Caco-2 (cell line): ENCODE measurements at regions not wholly inside any gene's neighbourhood (a gene's known extent, or its start where the extent isn't known, plus 50 kb on each side); places are given as distances from the start of the nearest gene placed in this dataset.

Experiments
- BruUV-seq: library from RNA; stranded (reverse); fragments of 400-500 nt; replicated peaks from 2 replicates; lab custom pipeline; 2021; lab: Mats Ljungman, UMichigan
- CTCF ChIA-PET: fragments of 300-600 bp; sonication (Branson Sonifier 250); formaldehyde crosslinking; loops from one replicate; lab custom pipeline; 2022; ENCODE audit warnings: antibody characterized with exemption; lab: Charles Lee
- POLR2A ChIA-PET: fragments of 300-600 bp; sonication (Branson Sonifier 250); formaldehyde crosslinking; loops from one replicate; lab custom pipeline; 2022; ENCODE audit warnings: antibody characterized with exemption; lab: Charles Lee
- DNase-seq, 2 experiments: peaks; one replicate each; pipeline versions ENCODE4 v3.0.0 to v3.0.0-alpha.2; 2020 to 2022
- H3K27me3 ChIP-seq: replicated peaks from 2 replicates; pipeline ENCODE4 v1.6.0; 2011; ENCODE audit warnings: low read length; ENCODE audit not compliant: control insufficient read depth, insufficient read depth
- H3K36me3 ChIP-seq: 2 replicates; pipeline ENCODE4 v1.5.1; 2011; ENCODE audit warnings: low read length; ENCODE audit not compliant: control insufficient read depth, insufficient read depth
- H3K4me1 ChIP-seq: fragments of 250-450 bp; sonication (Bioruptor Pico); 2 replicates; pipeline ENCODE4 v1.5.1; 2020; ENCODE audit warnings: mild to moderate bottlenecking
- H3K4me3 ChIP-seq: 2 replicates; pipeline ENCODE4 v1.5.1; 2011; ENCODE audit warnings: low read depth, mild to moderate bottlenecking, control low read depth, low read length
- H3K9me3 ChIP-seq: fragments of 250-450 bp; sonication (Bioruptor Pico); 2 replicates; pipeline ENCODE4 v1.5.1; 2020; ENCODE audit warnings: mild to moderate bottlenecking, moderate library complexity
- H3K27ac Mint-ChIP-seq: one replicate; pipeline ENCODE4 v1.8.0; 2022; ENCODE audit warnings: mixed read lengths; ENCODE audit not compliant: unreplicated experiment
- H3K27me3 Mint-ChIP-seq: one replicate; pipeline ENCODE4 v1.8.0; 2022; ENCODE audit warnings: mixed read lengths; ENCODE audit not compliant: insufficient read depth, unreplicated experiment
- H3K36me3 Mint-ChIP-seq: one replicate; pipeline ENCODE4 v1.8.0; 2022; ENCODE audit warnings: mild to moderate bottlenecking, mixed read lengths; ENCODE audit not compliant: insufficient read depth, unreplicated experiment
- H3K4me1 Mint-ChIP-seq: one replicate; pipeline ENCODE4 v1.8.0; 2022; ENCODE audit warnings: low read depth, mixed read lengths; ENCODE audit not compliant: unreplicated experiment
- H3K4me3 Mint-ChIP-seq: one replicate; pipeline ENCODE4 v1.8.0; 2022; ENCODE audit warnings: mild to moderate bottlenecking, moderate library complexity, mixed read lengths; ENCODE audit not compliant: unreplicated experiment
- H3K9me3 Mint-ChIP-seq: one replicate; pipeline ENCODE4 v1.8.0; 2022; ENCODE audit warnings: mixed read lengths; ENCODE audit not compliant: unreplicated experiment
- CTCF ChIP-seq, 2 experiments: fragments of 200-600 bp in 1 of 2; IDR thresholded peaks; 1 replicate in 1 of 2; 2 replicates in 1 of 2; pipeline versions ENCODE4 v1.5.1 to v1.8.0; 2011 to 2022; ENCODE audit warnings: antibody characterized with exemption in 1 of 2, control low read depth in 1 of 2, inconsistent platforms in 1 of 2, low read depth in 1 of 2, low read length in 1 of 2, mild to moderate bottlenecking in 1 of 2, moderate library complexity in 1 of 2; ENCODE audit not compliant: insufficient read depth in 1 of 2, severe bottlenecking in 1 of 2, unreplicated experiment in 1 of 2
- intact Hi-C: fragments of 100-400 bp; cut with micrococcal nuclease; formaldehyde crosslinking; loops from one replicate; pipeline ENCODE4 v1.10.0; 2022; ENCODE audit not compliant: unreplicated experiment

GRCh38 chr7:121456015-121456414, 59.9 kb upstream of the FAM3C start:
- intact Hi-C loops = no loop called here
- peaks cover 7% of the 10 kb centered on the region for H3K4me1 Mint-ChIP-seq
- no peaks in the 10 kb centered on the region for H3K9me3 Mint-ChIP-seq
- BruUV-seq = no TSS peak
- ChIA-PET CTCF (no interaction called here), POLR2A (no interaction called here)
- DNase-seq = no peak
- Histone ChIP-seq H3K4me1 (no peaks in the 10 kb centered on the region), H3K9me3 (0 out of 2 replicates have a peak, but pooled peaks cover 2% of the 10 kb centered on the region), H3K4me3 (no peak overlapping the region), H3K36me3 (no peaks in the 10 kb centered on the region), H3K27me3 (no peaks in the 10 kb centered on the region)
- peaks cover 4% of the 10 kb centered on the region for H3K27me3 Mint-ChIP-seq
- no peak overlapping the region for H3K27ac Mint-ChIP-seq
- no peaks in the 10 kb centered on the region for H3K36me3 Mint-ChIP-seq
- H3K4me3 Mint-ChIP-seq = no peak overlapping the region
- TF ChIP-seq CTCF (IDR thresholded peaks at IDR 0.05; ENCODE audit: insufficient read depth in 1 of 2, low read depth in 1 of 2, low read length in 1 of 2, severe bottlenecking in 1 of 2, unreplicated experiment in 1 of 2) = no peak

- Histone ChIP-seq H3K9me3 (0 out of 2 replicates have a peak, but pooled peaks cover 2% of the 10 kb centered on the region), H3K27me3 (no peaks in the 10 kb centered on the region), H3K4me1 (no peaks in the 10 kb centered on the region), H3K4me3 (no peak overlapping the region), H3K36me3 (no peaks in the 10 kb centered on the region)
- H3K4me3 Mint-ChIP-seq = no peak overlapping the region
- no TSS peak for BruUV-seq
- no peak for DNase-seq
- ChIA-PET POLR2A (no interaction called here), CTCF (no interaction called here)
- peaks cover 7% of the 10 kb centered on the region for H3K4me1 Mint-ChIP-seq
- no peak for TF ChIP-seq CTCF (IDR thresholded peaks at IDR 0.05; ENCODE audit: insufficient read depth in 1 of 2, low read depth in 1 of 2, low read length in 1 of 2, severe bottlenecking in 1 of 2, unreplicated experiment in 1 of 2)
- H3K36me3 Mint-ChIP-seq = no peaks in the 10 kb centered on the region
- no peak overlapping the region for H3K27ac Mint-ChIP-seq
- no peaks in the 10 kb centered on the region for H3K27me3 Mint-ChIP-seq
- intact Hi-C loops = no loop called here
- no peaks in the 10 kb centered on the region for H3K9me3 Mint-ChIP-seq
Observed at GRCh38 chr7:121452389-121452788, 56.3 kb upstream of the FAM3C start.

- H3K4me3 Mint-ChIP-seq = no peak overlapping the region
- POLR2A ChIA-PET = no interaction called here
- no TSS peak for BruUV-seq
Observed at GRCh38 chr7:121451367-121452094, 55.4 kb upstream of the FAM3C start.

More at GRCh38 chr7:121451367-121452094, 55.4 kb upstream of the FAM3C start:
- DNase-seq = no peak
- no peak overlapping the region for H3K27ac Mint-ChIP-seq
- 0 out of 2 replicates have a peak, but pooled peaks cover 2% of the 10 kb centered on the region for H3K9me3 ChIP-seq
- no peaks in the 10 kb centered on the region for H3K36me3 ChIP-seq
- CTCF ChIA-PET = no interaction called here
- intact Hi-C loops = no loop called here
- no peak for TF ChIP-seq CTCF (IDR thresholded peaks at IDR 0.05; ENCODE audit: insufficient read depth in 1 of 2, low read depth in 1 of 2, low read length in 1 of 2, severe bottlenecking in 1 of 2, unreplicated experiment in 1 of 2)
- H3K9me3 Mint-ChIP-seq = no peaks in the 10 kb centered on the region
- no peaks in the 10 kb centered on the region for H3K27me3 ChIP-seq
- H3K4me3 ChIP-seq = no peak overlapping the region
- H3K27me3 Mint-ChIP-seq = no peaks in the 10 kb centered on the region
- H3K4me1 Mint-ChIP-seq = peaks cover 7% of the 10 kb centered on the region
- no peaks in the 10 kb centered on the region for H3K36me3 Mint-ChIP-seq
- H3K4me1 ChIP-seq = no peaks in the 10 kb centered on the region
